ENCODE measurements at regions not wholly inside any gene's neighbourhood (a gene's known extent, or its start where the extent isn't known, plus 50 kb on each side); places are given as distances from the start of the nearest gene placed in this dataset.

DNA sequence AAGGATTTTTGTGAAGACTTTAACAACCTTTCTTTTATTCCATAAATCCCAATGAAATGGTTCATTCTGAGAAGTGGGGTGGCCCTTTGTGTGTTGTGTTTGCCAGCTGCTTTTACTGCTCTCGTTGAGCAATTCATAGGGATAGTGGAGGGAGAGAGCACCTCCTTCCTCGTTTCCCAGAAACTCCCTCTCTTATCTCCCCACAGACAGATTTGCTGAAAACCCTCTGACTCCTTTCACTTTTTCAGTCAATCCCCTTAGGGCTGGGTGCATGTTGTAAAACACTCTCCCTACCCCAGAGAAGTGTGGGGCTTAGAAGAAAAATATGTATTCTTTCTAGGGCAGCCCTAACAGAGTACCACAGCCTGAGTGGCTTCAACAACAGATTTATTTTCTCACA, 557.2 kb upstream of the RGMA start:
- DNase-seq (ENCODE audit: low spot score) = no peak

DNA sequence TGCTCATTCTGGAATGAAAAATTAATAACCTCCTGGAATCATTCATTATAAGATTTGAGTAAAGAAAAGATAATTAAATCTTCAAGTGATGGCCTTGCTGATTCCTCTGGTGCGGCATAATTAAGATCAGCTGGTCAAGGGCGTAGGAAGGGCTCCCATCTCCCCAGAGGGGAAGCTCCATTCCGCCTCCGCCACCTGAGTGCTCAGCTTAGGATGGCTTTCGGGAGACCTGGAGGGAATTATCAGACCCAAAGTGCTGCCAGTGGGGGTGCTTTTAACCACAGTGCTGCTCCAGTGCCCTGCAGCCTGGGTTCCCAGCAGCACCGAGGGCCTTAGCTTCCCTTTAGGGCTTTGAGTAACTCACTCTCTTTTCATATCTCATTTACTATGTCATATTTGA, 556.6 kb upstream of the RGMA start:
- DNase-seq (ENCODE audit: low spot score) = no peak

DNA sequence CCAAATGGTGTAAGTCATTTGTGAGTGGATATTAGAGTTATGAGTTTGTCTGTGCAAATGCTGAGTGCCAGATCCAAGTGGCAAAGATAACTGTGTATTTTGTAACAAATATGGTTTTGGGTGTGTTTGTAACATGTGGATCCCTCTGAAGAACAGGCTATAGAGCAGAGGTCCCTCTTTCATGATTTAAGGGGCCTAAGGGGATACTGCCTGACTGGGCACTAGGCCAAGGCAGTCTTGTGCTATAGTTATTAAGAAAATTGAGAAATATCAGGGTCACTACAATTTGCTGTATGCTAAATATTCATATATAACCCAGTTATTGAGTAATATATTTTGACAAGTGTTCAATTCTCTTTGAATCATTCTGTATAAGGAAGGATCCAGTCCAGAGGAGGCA, 555.6 kb upstream of the RGMA start:
- no peak for DNase-seq (ENCODE audit: low spot score)

GRCh38 chr15:93640411-93640962, 551.5 kb upstream of the RGMA start:
- DNase-seq (ENCODE audit: low spot score) = no peak

DNA sequence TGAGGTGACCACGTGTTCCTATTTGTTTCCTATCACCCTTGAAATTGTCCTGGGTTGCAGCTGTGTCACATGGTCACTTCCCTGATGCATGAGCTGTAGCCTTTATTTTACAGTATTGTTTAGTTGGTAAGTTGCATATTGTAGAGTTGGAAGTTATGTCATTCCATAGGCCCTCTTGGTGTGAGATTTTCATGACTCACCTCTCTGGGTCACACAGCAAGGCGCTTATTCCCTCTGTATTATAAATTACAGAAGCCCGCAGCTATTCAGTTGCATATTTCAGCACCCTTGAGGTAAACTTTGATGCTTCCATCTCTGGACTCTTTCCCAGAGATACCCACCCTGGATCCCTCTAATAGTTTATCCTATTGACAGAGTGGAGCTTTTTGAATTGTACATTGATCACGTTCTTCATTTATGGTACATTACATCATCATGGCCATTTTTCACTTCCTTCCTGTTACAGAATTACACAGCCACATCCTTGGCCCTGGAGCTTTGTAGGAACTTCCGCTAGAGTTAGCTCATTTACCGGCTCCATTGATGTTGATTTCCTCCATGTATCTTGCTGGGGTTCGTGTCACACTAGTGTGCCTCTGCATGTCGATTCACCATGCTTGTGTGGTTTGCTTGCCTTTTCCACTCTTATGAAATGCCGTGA, 543.1 kb upstream of the RGMA start:
- no peak for DNase-seq (ENCODE audit: low spot score)

- DNase-seq (ENCODE audit: low spot score) = no peak
These were observed 530.6 kb upstream of the RGMA start for GRCh38 chr15:93619597-93619996.

DNA sequence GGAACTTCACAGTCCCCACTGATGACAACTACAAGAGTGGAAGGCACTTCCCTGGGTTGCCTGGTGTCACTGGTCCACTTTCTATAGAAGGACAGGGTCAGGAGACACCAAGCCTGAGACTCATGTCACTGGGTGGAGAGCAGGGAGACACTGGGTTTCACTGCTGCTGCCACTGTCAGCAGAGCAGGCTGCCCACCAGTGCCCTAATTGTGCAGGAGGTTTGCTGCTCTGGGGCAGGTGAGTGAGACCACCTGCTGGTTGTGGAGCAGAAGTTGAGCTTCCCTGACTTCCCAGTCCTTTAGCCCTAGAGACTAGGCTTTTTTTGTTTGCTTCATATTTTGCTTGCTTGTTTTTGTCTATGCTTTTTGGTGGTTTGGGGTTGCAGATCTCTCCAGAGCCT, 528.4 kb upstream of the RGMA start:
- no peak for DNase-seq (ENCODE audit: low spot score)

DNA sequence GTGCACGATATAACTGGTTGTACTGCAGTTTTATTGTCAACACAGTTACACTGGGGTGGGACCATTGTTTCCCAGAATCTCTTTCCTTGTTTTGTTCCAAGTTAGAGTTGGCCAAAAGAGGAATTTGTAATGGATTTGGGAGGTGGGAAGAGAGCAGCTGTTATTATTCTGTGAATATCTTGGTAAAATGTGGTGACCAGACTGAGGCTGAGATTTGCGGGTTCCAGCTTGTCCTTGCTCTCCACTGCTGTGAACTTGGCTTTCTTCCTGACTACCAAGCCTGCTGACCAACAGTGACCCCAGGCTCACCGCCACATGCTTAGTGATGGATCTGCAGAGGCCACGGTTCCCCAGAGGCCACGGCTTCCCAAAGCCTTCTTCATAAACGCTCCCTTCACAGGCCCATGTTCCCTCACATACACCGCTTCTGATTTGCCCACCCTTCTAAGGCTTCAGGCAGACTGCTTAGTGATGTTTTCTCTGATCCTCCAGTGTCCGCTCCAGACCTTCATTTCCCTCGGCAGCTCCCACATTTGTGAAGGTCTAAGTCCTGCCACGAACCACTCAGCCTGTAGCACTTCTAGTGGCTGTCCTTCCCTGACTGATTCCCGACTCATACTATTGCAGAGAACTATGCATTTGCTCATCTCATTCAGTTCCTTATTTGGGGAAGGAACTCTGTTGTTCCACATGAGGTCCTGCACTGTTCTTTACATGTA, 525.5 kb upstream of the RGMA start:
- no peak for DNase-seq (ENCODE audit: low spot score)

DNA sequence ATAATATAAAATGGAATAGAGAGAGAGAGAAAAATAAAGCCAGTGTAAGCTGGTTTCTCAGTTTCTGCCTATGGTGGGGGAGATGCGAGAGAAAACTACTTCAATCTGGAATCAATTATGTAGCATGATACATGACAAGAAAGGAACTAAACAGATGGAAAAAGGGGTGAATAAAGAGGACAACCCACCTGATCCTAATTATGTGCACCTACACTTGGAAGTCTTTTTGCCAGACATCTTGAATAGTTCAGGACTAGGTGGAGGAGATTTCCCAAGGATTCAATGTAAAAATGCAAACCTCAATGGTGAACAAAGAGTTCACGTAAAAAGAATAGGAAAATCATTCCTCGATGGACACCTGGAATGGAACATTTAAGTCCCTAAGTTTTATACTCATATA, 524.4 kb upstream of the RGMA start:
- DNase-seq (ENCODE audit: low spot score) = no peak

DNA sequence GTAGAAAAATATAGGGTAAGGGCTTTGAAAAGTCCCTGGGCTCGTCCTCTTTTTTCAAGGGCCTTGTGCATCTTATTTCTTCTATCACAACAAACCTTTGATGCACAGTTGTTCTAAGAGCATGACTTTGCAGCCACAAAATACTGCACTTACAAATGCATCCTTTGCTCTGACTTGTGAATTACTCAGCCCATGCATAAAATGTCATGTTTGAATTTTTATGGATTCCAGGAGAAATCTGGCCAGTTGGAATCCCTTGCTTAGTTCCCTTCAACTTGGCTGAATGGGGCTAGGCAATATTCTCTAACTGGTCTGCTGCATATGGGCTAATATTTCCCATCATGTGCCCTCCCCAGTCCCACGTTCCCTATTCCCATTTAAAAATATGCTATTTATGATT, 523.9 kb upstream of the RGMA start:
- DNase-seq (ENCODE audit: low spot score) = no peak

DNA sequence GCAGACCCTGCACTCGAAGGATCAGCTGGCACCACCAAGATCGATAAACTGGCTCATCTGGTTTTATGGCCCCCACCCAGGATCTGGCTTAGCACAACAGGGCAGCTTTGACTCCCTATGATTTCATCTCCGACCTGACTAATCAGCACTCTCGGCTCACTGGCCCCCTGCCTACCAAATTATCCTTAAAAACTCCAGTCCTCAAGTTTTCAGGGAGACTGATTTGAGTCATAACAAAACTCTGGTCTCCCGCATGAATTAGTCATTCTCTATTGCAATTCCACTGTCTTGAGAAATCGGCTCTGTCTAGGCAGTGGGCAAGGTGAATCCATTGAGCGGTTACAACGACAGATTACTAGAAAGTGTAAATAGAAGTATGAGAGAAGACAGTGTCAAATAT, 521.9 kb upstream of the RGMA start:
- DNase-seq (ENCODE audit: low spot score) = no peak

DNA sequence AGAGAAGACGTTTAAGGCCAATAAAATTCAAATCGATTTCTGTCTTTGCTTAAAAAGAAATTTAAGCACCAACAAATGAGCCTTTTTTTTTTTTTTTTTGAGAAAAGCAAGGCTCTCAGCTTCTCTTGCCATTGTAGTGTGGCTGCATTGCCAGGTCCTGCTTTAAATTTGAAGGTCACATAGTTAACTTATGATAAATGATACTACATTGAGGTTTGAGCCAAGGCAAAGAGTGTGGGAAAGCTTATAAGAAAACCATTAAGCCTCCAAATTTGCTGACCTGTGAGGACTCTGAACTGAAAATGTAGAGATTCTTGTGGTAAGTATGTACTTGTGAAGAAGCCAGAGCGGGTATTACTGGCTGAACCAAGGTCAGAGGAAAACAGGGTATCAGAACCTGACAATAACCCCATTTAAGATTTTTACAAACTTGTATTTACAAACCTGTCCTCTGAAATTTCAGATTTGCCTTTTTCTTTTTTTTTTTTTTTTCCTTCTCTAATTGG, 519.7 kb upstream of the RGMA start:
- DNase-seq (ENCODE audit: low spot score) = no peak

DNA sequence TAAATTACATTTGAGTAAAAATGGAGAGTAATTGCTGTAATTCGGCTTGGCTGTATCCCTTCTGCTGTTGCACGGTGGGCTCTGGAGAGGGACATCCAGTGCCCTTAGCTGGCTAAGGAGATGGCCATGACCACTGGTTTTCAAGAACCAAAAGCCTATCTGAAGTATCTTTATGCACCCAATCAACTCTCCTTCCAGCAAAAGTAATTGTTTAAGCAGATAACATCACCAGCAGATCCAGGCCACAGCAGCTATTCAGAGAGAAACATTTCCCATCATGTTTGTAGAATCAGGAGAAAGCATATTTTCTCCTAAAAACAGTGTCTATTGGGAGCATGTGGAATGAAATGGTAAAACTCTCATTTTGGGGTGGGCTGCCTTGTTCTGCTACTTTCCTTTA, 514.5 kb upstream of the RGMA start:
- DNase-seq (ENCODE audit: low spot score) = no peak

GRCh38 chr15:93587059-93587521, 498.1 kb upstream of the RGMA start:
- no peak for DNase-seq (ENCODE audit: low spot score)

- no peak for DNase-seq (ENCODE audit: low spot score)
These were observed 496.0 kb upstream of the RGMA start for GRCh38 chr15:93585012-93585411.

DNA sequence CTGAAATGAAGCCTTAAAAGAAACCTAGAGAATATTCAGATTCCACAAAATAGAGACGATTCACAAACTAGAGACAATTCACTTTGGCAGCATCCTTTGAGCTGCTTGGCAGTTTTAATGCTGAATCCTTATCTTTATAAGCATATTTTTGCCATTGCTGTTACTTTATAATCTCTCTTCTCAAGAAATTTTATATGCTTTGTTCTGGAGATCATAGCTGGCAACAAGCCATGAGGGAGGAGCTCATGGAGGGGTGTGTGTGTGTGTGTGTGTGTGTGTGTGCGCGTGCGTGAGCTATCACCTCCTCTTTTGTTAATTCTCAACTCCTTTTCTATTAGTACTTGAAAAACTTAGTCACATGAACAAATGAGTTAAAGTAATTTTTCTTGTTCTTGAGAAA, 495.0 kb upstream of the RGMA start:
- DNase-seq (ENCODE audit: low spot score) = no peak

- no peak for DNase-seq (ENCODE audit: low spot score)
These were observed 494.5 kb upstream of the RGMA start for GRCh38 chr15:93583552-93583951.

DNA sequence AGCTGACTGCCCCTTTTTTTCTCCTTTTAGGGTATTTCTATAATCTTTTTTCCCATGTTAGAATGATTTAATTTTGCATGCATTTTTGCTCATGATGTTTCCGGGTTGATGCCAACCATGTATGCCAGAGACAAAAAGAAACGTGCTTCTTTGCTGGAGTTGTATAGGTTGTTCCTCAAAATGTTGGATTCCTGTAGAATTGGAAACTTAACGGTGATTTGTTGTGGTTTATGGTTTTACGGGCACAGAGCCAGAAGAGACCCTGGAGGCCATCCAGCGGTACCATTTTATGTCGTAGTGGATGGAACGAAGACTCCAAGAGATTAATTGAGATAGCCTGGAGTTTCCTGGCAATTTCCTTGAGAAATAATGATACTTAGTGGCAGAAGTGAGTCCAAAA, 481.5 kb upstream of the RGMA start:
- DNase-seq (ENCODE audit: low spot score) = no peak

DNA sequence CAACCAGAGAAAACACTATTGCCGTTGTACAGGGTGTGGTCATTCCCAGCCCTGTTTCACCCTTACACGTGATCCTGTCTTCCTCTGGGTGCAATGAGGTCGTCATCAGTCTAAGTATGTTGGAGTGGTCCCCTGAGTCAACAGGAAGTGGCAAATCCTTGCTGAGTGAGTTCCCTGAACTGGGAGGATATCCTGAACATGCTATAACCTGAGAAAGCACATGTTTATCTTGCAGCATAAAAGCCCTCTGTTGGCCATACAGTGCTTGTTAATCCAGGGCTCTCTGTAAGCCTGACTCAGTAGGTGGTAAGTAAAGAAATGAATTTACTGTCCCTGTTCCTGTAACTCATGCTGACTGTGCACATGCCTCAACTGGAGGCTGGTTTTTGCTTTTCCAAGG, 477.8 kb upstream of the RGMA start:
- peak; percentile 44 for DNase-seq (ENCODE audit: low spot score)

DNA sequence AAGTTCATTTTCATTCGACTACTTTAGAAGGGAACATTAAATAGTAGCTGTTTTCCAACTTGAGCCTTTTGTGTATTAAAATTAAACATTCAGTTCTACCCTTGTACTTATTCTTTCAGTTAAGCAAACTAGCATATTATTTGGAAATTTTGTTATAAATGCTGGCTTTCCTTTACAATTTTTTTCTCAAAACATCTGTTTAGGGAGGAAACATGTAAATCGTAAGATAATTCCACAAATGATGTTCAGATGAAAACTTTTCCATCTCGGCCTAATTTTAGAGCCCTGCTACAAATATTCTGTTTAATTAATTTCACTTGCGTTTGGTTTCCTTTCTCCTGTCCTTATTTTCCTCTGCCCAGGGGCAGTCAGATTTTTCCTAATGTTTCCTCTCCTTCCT, 476.2 kb upstream of the RGMA start:
- no peak for DNase-seq (ENCODE audit: low spot score)

DNA sequence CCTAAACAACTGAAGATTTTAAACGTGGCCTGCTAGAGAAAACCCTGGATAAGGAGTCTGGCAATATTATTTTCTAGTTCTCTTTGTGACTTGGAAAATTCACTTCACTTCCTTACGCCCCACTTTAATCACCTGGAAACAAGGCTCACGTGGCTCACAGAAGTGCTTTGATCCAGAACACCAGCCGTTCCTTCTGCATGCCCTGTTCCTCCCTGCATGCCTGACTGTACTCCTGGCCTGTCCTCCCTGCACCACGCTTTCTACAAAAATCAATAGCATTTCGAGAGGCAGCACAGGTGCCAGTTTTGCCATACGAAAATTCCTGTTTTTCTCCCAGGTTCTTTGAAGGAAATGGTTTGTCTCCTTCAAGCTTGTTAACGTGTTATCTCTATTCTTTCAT, 474.2 kb upstream of the RGMA start:
- no peak for DNase-seq (ENCODE audit: low spot score)

DNA sequence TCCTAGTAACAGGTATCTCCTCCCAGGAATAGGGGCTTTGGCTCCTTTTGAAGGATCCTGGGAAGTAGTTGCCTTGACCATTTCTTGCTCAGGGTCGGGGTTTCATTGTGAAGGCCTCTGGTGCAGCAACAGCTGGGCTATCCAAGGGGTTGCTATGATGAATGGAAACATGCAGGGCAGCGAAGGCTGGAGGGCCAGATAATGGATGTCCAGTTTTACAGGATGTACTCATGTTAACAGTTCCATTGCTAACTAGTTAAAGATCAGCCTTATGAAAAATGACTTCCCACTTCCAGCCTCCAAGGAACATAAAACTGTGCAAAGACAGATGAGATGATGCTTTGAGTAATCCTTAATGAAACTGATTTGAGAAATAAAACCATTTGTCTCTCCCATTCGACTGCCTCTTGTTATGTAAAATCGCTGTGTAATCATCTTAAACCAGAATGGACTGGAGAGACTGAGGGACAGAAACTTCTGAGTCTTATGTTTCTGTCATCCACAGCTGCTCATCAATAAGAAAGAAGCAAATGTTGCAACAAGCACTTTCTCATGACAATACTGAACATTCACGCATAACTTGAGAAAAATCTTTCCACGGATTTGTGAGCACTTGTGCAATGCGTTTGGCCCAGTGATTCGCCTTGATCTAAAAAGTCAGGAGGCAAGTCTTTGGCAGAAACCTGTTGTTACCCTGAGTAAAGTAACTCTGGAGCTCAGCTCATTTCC, 473.5 kb upstream of the RGMA start:
- no peak for DNase-seq (ENCODE audit: low spot score)

DNA sequence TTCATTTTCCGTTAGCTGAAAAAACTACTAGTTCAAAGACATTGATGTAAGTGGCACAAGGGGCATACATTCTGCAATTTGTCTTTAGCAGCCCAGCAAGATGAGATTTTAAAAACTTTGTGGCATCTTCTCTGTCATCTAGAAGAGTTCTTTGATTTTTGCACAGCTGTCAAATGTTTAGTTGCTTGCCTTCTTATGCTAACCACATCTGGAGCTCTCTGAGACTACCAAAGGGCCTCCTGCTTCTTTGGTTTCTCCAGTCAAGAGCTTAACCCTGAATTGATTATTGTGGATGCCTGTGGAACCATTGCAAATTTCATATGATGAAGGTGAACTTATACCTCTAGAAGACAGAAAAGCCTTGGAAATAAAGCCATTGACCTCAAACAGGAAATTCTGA, 468.7 kb upstream of the RGMA start:
- no peak for DNase-seq (ENCODE audit: low spot score)
